Osteocyte (in vitro differentiated cells): ENCODE measurements at regions not wholly inside any gene's neighbourhood (a gene's known extent, or its start where the extent isn't known, plus 50 kb on each side); places are given as distances from the start of the nearest gene placed in this dataset.
"Not testable (repeated sequence)": the region's sequence is repeated elsewhere in the genome, so short reads cannot be mapped to it uniquely, and the experiment has no call there.

Source experiments
- DNase-seq: peaks from one replicate; pipeline ENCODE4 v3.0.0; 2021; ENCODE audit warnings: mixed read lengths; ENCODE audit not compliant: unreplicated experiment; ENCODE audit errors: extremely low spot score
- H3K27ac Mint-ChIP-seq: one replicate; pipeline ENCODE4 v1.8.0; 2021; ENCODE audit warnings: mild to moderate bottlenecking, mixed read lengths; ENCODE audit not compliant: unreplicated experiment
- H3K27me3 Mint-ChIP-seq: one replicate; pipeline ENCODE4 v1.8.0; 2021; ENCODE audit warnings: mixed read lengths; ENCODE audit not compliant: unreplicated experiment
- H3K36me3 Mint-ChIP-seq: one replicate; pipeline ENCODE4 v1.8.0; 2021; ENCODE audit warnings: mixed read lengths; ENCODE audit not compliant: unreplicated experiment
- H3K4me1 Mint-ChIP-seq: one replicate; pipeline ENCODE4 v1.8.0; 2021; ENCODE audit warnings: mixed read lengths; ENCODE audit not compliant: unreplicated experiment
- H3K4me3 Mint-ChIP-seq: one replicate; pipeline ENCODE4 v1.8.0; 2021; ENCODE audit warnings: mild to moderate bottlenecking, moderate library complexity, mixed read lengths; ENCODE audit not compliant: unreplicated experiment
- H3K9me3 Mint-ChIP-seq: one replicate; pipeline ENCODE4 v1.8.0; 2021; ENCODE audit warnings: mixed read lengths; ENCODE audit not compliant: unreplicated experiment
- CTCF ChIP-seq: fragments of 200-600 bp; sonication (generic); IDR thresholded peaks from 2 replicates; pipeline ENCODE4 v1.5.0; 2021; ENCODE audit warnings: antibody characterized with exemption, mild to moderate bottlenecking, moderate library complexity

DNA sequence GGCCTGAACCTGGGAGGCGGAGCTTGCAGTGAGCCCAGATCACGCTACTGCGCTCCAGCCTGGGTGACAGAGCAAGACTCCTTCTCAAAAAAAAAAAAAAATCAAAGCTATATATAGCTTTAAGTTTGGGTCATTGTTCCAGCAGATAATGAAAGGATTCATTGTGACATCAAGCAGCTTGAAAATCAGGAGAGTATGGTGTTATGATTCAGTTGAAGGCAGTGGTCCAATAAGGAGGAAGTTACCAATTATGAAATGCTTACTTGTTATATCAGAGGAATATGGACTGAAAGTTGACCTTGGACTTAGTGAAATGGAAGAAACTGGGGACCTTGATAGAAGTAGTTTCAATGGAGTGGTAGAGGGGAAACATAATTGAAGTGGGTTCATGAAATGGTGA lies 140.4 kb upstream of the MAD2L1 start:
- no peak for DNase-seq
- TF ChIP-seq CTCF, result no peak
- Mint-ChIP-seq H3K27me3 (peaks cover 4% of the 10 kb centered on the region), H3K4me1 (no peaks in the 10 kb centered on the region), H3K9me3 (peaks cover 4% of the 10 kb centered on the region), H3K27ac (no peak overlapping the region), H3K36me3 (no peaks in the 10 kb centered on the region), H3K4me3 (no peak overlapping the region)

DNA sequence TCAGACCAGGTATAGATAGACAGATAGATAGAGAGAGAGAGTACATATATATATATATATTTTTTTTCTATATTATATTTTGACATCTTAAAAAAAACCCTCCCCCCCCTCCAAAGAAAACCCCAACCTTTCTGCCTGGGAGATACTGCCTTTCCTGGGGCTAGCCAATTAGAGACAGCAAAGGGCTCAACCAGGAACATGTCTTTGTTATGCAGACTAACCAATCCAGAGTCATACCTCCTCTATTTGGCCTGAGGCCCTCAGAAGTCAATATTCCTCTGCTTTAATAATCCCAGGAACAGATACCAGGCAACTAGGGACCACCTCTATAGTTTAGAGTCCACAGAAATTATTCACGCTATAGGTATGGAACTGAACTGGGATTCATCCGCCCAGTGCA lies 135.6 kb upstream of the MAD2L1 start:
- peaks cover 4% of the 10 kb centered on the region for H3K9me3 Mint-ChIP-seq
- no peak overlapping the region for H3K4me3 Mint-ChIP-seq
- DNase-seq, result no peak
- H3K4me1 Mint-ChIP-seq, result no peaks in the 10 kb centered on the region
- no peak overlapping the region for H3K27ac Mint-ChIP-seq
- peaks cover 2% of the 10 kb centered on the region for H3K27me3 Mint-ChIP-seq
- no peaks in the 10 kb centered on the region for H3K36me3 Mint-ChIP-seq
- TF ChIP-seq CTCF, result no peak

DNA sequence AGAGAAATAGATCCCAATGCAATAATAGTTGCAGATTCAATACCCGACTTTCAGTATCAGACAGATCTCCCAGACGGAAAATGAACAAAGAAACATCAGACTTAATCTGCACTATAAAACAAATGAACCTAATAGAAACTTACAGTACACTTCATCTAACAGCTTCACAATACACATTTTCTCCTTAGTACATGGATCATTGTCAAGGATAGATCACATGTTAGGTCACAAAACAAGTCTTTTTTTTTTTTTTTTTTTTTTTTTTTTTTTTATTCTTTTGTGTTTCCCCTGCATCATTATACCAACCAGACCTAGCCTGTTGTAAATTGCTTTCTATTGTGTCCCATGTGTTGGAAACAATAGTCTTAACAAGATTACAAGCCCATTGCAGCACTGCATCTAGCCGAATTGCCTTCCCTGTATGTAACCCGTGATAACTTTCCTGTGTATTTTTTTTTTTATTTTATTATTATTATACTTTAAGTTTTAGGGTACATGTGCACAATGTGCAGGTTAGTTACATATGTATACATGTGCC lies 134.0 kb upstream of the MAD2L1 start:
- H3K27ac Mint-ChIP-seq, H3K4me3 Mint-ChIP-seq, H3K4me1 Mint-ChIP-seq, H3K36me3 Mint-ChIP-seq, DNase-seq, H3K9me3 Mint-ChIP-seq, H3K27me3 Mint-ChIP-seq: not testable (repeated sequence)

DNA sequence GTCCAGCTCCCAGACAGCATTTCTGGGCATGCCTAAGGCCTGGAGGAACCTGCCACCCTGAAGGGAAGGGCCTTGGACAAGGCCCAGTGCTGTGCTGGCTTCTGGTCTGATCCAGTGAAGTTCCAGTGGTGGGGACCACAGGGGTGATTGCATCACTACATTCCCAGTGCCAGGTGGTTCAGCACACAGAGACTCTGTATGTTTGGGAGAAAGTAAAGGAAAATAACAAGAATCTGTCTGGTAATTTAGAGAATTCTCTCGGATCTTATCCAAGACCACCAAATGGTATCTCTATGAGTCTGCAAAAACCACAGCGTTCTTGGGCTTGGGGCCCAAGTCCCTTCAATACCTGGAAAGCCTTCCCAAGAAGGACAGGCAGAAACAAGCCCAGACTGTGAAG lies 131.8 kb upstream of the MAD2L1 start:
- H3K4me1 Mint-ChIP-seq, result no peaks in the 10 kb centered on the region
- no peak for TF ChIP-seq CTCF
- no peaks in the 10 kb centered on the region for H3K36me3 Mint-ChIP-seq
- peaks cover 2% of the 10 kb centered on the region for H3K27me3 Mint-ChIP-seq
- H3K9me3 Mint-ChIP-seq, result no peaks in the 10 kb centered on the region
- H3K27ac Mint-ChIP-seq, result no peak overlapping the region
- no peak overlapping the region for H3K4me3 Mint-ChIP-seq
- DNase-seq, result no peak

- H3K4me3 Mint-ChIP-seq, result no peak overlapping the region
- no peak overlapping the region for H3K27ac Mint-ChIP-seq
- no peak for DNase-seq
- peaks cover 7% of the 10 kb centered on the region for H3K9me3 Mint-ChIP-seq
- H3K4me1 Mint-ChIP-seq, result no peaks in the 10 kb centered on the region
- H3K27me3 Mint-ChIP-seq, result peaks cover 9% of the 10 kb centered on the region
- no peaks in the 10 kb centered on the region for H3K36me3 Mint-ChIP-seq
- TF ChIP-seq CTCF, result no peak
Observed at GRCh38 chr4:120177603-120178002, 111.0 kb upstream of the MAD2L1 start.

GRCh38 chr4:120175272-120175671 lies 108.6 kb upstream of the MAD2L1 start:
- H3K9me3 Mint-ChIP-seq, result peaks cover 7% of the 10 kb centered on the region
- no peaks in the 10 kb centered on the region for H3K36me3 Mint-ChIP-seq
- no peak overlapping the region for H3K4me3 Mint-ChIP-seq
- H3K27me3 Mint-ChIP-seq, result peaks cover 9% of the 10 kb centered on the region
- H3K4me1 Mint-ChIP-seq, result no peaks in the 10 kb centered on the region
- no peak overlapping the region for H3K27ac Mint-ChIP-seq
- no peak for TF ChIP-seq CTCF
- DNase-seq, result no peak
